H7 (cell line): ENCODE measurements at regions not wholly inside any gene's neighbourhood (a gene's known extent, or its start where the extent isn't known, plus 50 kb on each side); places are given as distances from the start of the nearest gene placed in this dataset.

Source experiments
- DNase-seq: peaks from one replicate; pipeline ENCODE4 v3.0.0; 2012
- H3K27me3 ChIP-seq: 2 replicates; pipeline ENCODE4 v1.6.0; 2011; ENCODE audit warnings: mild to moderate bottlenecking, low read length; ENCODE audit not compliant: control insufficient read depth, insufficient read depth
- H3K36me3 ChIP-seq: replicated peaks from 2 replicates; pipeline ENCODE4 v1.5.1; 2011; ENCODE audit warnings: low read length; ENCODE audit not compliant: control insufficient read depth, insufficient read depth
- H3K4me3 ChIP-seq: 2 replicates; pipeline ENCODE4 v1.5.1; 2011; ENCODE audit warnings: low read depth, mild to moderate bottlenecking, control low read depth, low read length, moderate library complexity; ENCODE audit not compliant: insufficient read depth

DNA sequence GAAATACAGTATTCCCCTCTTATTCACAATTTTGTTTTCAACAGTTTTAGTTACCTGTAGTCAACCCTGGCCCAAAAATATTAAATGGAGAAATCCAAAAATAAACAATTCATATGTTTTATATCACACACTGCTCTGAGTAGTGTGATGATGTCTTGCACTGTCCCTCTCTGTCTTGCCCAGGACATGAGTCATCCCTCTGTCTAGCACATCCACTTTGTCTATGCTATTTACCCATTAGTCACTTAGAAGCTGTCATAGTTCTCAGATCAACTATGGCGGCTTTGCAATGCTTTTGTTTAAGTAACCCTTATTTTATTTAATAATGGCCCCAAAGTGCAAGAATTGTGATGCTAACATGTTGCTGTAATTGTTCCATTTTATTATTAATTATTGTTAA lies 380.6 kb upstream of the REG3G start:
- Histone ChIP-seq H3K27me3 (no peaks in the 10 kb centered on the region), H3K4me3 (no peak overlapping the region), H3K36me3 (no peaks in the 10 kb centered on the region)
- no peak for DNase-seq

DNA sequence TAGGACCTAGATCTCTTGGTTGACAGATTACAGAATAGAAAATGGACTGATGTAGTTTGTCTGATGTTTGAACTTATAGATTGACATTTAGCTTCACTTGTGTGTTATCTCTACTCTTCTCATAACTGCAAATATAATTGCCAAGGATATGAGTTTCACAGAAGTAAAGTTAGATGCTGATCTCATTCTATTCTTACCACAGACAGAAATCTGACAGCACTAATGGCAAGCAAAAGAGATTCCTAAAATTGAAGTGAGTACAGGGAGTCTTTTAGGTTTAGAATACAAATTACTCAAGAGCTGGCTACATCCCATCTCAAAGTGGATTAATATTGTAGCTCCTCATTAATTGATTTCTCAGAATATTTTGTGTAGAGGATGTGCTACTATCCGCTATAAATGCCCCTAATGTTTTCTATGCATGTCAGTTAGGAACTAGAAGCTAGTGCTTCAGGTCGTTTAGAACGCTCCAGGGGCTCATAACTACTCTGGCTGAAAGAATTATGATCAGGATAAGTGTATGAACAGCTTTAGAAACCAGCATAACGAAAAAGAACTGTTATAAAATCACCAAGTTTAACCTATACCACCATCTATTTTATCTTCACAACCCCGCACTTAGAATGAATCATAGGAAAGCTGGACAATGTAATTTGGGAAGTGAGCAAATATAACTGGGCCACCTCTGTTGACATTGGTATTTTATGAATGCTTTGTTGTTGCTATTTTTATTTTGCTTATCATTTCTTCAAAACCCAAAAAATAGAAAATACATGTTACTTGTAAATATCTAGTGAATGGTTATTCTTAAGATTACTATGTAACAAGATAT lies 378.8 kb upstream of the REG3G start:
- Histone ChIP-seq H3K4me3 (no peak overlapping the region), H3K36me3 (no peaks in the 10 kb centered on the region), H3K27me3 (no peaks in the 10 kb centered on the region)
- DNase-seq, result no peak

DNA sequence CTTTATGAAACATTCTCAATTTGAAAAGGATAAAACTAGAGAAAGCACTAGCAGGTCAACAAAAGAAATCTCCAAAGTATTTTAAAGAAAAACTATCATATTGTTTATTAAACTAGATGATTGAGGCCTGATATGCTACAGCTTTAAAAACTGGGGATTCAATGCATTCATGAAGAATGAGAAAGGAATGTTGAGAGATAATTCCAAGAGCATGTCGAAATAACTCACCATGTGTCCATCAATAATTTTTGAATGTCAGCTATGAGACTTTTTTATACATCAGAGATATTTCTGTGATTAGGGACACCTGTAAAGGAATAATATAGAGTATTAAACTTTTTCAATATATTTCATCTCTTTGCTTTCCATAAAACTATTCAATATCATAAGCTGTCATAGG lies 376.9 kb upstream of the REG3G start:
- H3K4me3 ChIP-seq, result no peak overlapping the region
- H3K27me3 ChIP-seq, result no peaks in the 10 kb centered on the region
- no peak for DNase-seq
- H3K36me3 ChIP-seq, result no peaks in the 10 kb centered on the region

- H3K4me3 ChIP-seq, result no peak overlapping the region
- no peaks in the 10 kb centered on the region for H3K36me3 ChIP-seq
- no peaks in the 10 kb centered on the region for H3K27me3 ChIP-seq
- no peak for DNase-seq
Observed at GRCh38 chr2:78654941-78655340, 370.6 kb upstream of the REG3G start.

GRCh38 chr2:78676921-78677696 lies 348.4 kb upstream of the REG3G start:
- no peaks in the 10 kb centered on the region for H3K27me3 ChIP-seq
- no peaks in the 10 kb centered on the region for H3K36me3 ChIP-seq
- no peak for DNase-seq
- no peak overlapping the region for H3K4me3 ChIP-seq

DNA sequence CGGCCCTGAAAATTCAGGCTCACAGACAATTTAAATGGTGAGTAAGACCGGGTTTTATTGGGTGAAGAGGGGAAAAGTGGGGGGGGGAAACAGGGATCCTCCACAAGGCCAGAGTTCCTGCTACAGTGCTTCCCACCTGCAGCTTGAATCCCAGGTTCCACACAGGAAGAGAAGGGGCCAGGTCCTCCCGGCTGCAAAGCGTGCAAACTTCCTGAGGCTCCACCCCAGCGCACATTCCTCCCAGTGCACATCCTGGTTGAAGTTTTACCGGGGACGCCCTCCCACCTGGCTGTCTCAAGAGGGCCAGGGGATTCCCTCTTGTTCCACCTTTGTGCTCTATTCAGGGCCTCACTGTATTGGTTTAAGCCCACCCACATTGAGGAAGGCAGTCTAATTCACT lies 347.7 kb upstream of the REG3G start:
- DNase-seq, result no peak

GRCh38 chr2:78681386-78681785 lies 344.1 kb upstream of the REG3G start:
- Histone ChIP-seq H3K4me3 (no peak overlapping the region), H3K36me3 (no peaks in the 10 kb centered on the region), H3K27me3 (no peaks in the 10 kb centered on the region)
- DNase-seq, result no peak

More for the DNA sequence above, 347.7 kb upstream of the REG3G start:
- H3K36me3 ChIP-seq, result no peaks in the 10 kb centered on the region
- no peak overlapping the region for H3K4me3 ChIP-seq
- no peaks in the 10 kb centered on the region for H3K27me3 ChIP-seq

GRCh38 chr2:78682781-78683180 lies 342.7 kb upstream of the REG3G start:
- no peaks in the 10 kb centered on the region for H3K36me3 ChIP-seq
- H3K4me3 ChIP-seq, result no peak overlapping the region
- DNase-seq, result no peak

GRCh38 chr2:78686625-78687153 lies 338.8 kb upstream of the REG3G start:
- Histone ChIP-seq H3K36me3 (no peaks in the 10 kb centered on the region), H3K4me3 (no peak overlapping the region), H3K27me3 (no peaks in the 10 kb centered on the region)
- DNase-seq, result no peak

More at GRCh38 chr2:78682781-78683180, 342.7 kb upstream of the REG3G start:
- no peaks in the 10 kb centered on the region for H3K27me3 ChIP-seq

GRCh38 chr2:78699696-78700095 lies 325.8 kb upstream of the REG3G start:
- Histone ChIP-seq H3K4me3 (no peak overlapping the region), H3K36me3 (no peaks in the 10 kb centered on the region), H3K27me3 (no peaks in the 10 kb centered on the region)
- DNase-seq, result no peak

DNA sequence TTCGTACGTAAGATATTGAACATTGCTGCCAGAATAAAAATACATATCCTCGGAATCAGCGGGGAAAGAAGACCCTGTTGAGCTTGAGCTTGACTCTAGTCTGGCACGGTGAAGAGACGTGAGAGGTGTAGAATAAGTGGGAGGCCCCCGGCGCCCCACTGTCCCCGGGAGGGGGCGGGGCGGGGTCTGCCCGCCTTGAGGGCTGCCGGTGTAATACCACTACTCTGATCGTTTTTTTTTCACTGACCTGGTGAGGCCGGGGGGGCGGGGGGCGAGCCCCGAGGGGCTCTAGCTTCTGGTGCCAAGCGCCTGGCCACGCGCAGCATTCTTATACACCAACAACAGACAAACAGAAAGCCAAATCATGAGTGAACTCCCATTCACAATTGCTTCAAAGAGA lies 324.0 kb upstream of the REG3G start:
- H3K4me3 ChIP-seq, result no peak overlapping the region
- DNase-seq, result no peak
- H3K27me3 ChIP-seq, result no peaks in the 10 kb centered on the region
- H3K36me3 ChIP-seq, result no peaks in the 10 kb centered on the region

DNA sequence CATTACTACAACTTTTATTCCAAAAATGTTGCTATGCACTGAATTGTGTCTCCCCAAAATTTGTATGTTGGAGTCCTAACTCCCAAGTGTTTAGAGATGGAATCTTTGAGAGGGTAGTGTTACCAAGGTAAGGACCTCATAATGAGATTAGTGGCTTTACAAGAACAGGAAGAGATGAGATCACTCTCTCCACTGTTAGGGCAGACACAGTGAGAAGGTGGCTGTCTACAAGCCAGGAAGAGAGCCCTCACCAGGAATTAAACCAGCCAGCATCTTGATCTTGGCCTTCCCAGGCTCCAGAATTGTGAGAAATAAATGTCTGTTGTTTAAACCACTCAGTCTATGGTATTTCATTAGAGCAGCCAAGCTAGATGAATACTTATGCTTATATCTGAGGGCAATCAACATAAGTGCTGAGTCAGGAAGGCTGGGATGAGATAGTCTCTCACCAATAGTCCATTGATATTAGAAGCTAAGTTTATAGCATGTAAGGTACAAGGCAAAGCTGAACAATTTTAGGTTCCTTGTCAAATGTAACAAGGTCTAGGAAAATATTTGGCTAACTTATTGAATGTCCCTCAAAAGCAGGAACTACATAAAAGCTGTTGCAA lies 317.6 kb upstream of the REG3G start:
- H3K27me3 ChIP-seq, result no peaks in the 10 kb centered on the region
- no peaks in the 10 kb centered on the region for H3K36me3 ChIP-seq
- H3K4me3 ChIP-seq, result no peak overlapping the region
- no peak for DNase-seq

GRCh38 chr2:78710632-78711375 lies 314.7 kb upstream of the REG3G start:
- DNase-seq, result no peak
- H3K4me3 ChIP-seq, result no peak overlapping the region
- no peaks in the 10 kb centered on the region for H3K36me3 ChIP-seq
- H3K27me3 ChIP-seq, result no peaks in the 10 kb centered on the region

GRCh38 chr2:78715293-78715692 lies 310.2 kb upstream of the REG3G start:
- no peak for DNase-seq
- no peaks in the 10 kb centered on the region for H3K36me3 ChIP-seq

More at GRCh38 chr2:78715293-78715692, 310.2 kb upstream of the REG3G start:
- Histone ChIP-seq H3K27me3 (no peaks in the 10 kb centered on the region), H3K4me3 (no peak overlapping the region)
